C4-2B (cell line): ENCODE measurements at regions not wholly inside any gene's neighbourhood (a gene's known extent, or its start where the extent isn't known, plus 50 kb on each side); places are given as distances from the start of the nearest gene placed in this dataset.

Source experiments
- CTCF ChIP-seq: fragments of 450-650 bp; conservative IDR thresholded peaks from 2 replicates; pipeline ENCODE4 v1.5.1; 2017; ENCODE audit warnings: mild to moderate bottlenecking
- ZFX ChIP-seq: fragments of 450-650 bp; IDR thresholded peaks from 2 replicates; pipeline ENCODE4 v1.6.1; 2017

GRCh38 chr15:69838994-69839393, 258.7 kb downstream of the TLE3 start:
- no peak for TF ChIP-seq CTCF
- no peak for TF ChIP-seq ZFX
